ENCODE measurements at regions not wholly inside any gene's neighbourhood (a gene's known extent, or its start where the extent isn't known, plus 50 kb on each side); places are given as distances from the start of the nearest gene placed in this dataset.

DNA sequence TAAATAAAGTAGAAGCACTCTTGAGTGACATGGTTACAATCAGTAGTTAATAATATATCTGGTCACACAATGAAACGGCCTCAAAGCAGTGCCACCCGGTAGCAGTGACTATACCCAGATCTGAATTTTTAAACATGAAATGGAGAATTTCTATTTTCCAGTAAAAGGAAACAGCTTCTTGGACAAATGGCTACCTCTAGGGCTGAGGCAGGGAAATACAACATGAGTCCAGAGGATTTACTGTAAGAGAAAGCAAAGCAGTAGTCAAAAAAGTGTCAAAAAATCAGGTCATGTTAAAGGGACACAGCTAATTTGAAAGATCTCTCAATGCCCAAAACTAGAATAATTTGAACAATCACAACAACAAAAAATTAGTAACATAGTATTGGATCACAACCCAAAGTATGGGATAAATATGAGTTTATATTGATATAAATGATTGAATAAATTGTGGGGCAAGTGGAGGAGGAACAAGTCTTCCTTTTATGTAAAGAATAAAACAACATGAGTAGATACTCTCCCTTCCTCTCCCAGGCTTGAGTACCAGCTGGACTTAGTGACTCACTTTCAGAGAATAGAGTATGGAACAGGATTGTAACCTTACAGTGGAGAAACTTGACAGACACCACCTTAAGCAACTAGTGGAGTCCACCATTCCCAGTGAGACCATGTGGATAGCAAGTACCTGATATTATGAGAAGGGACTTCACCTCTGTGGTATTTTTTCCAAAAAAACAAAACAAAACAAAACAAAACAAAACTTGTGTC, 180.8 kb downstream of the MBD2 start:
- TF ChIP-seq, protein P1, sequence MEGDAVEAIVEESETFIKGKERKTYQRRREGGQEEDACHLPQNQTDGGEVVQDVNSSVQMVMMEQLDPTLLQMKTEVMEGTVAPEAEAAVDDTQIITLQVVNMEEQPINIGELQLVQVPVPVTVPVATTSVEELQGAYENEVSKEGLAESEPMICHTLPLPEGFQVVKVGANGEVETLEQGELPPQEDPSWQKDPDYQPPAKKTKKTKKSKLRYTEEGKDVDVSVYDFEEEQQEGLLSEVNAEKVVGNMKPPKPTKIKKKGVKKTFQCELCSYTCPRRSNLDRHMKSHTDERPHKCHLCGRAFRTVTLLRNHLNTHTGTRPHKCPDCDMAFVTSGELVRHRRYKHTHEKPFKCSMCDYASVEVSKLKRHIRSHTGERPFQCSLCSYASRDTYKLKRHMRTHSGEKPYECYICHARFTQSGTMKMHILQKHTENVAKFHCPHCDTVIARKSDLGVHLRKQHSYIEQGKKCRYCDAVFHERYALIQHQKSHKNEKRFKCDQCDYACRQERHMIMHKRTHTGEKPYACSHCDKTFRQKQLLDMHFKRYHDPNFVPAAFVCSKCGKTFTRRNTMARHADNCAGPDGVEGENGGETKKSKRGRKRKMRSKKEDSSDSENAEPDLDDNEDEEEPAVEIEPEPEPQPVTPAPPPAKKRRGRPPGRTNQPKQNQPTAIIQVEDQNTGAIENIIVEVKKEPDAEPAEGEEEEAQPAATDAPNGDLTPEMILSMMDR (IDR thresholded peaks at IDR 0.05 in 8 of 11, conservative IDR thresholded peaks at IDR 0.05 in 3 of 11) = no peak
- TF ChIP-seq POLR2AphosphoS5 (IDR thresholded peaks at IDR 0.05) = no peak

Measured in spleen (tissue), 7 donors.